Left kidney (tissue), 1 donor: ENCODE measurements at regions not wholly inside any gene's neighbourhood (a gene's known extent, or its start where the extent isn't known, plus 50 kb on each side); places are given as distances from the start of the nearest gene placed in this dataset.
"Not testable (repeated sequence)": the region's sequence is repeated elsewhere in the genome, so short reads cannot be mapped to it uniquely, and the experiment has no call there.

ENCODE experiments used
- DNase-seq: peaks from one replicate; pipeline ENCODE4 v3.0.0-alpha.2; 2013

- DNase-seq, result no peak
Measured at GRCh38 chr15:23850666-23851065, 163.6 kb upstream of the NDN start.

GRCh38 chr15:23851921-23852320 lies 164.8 kb upstream of the NDN start:
- no peak for DNase-seq

GRCh38 chr15:23853286-23853685 lies 166.2 kb upstream of the NDN start:
- no peak for DNase-seq

- no peak for DNase-seq
Measured at GRCh38 chr15:23854203-23854911, 167.3 kb upstream of the NDN start.

- no peak for DNase-seq
Measured at GRCh38 chr15:23854912-23855659, 168.0 kb upstream of the NDN start.

- no peak for DNase-seq
Measured at GRCh38 chr15:23855947-23856346, 168.8 kb upstream of the NDN start.

GRCh38 chr15:23857028-23857641 lies 170.0 kb upstream of the NDN start:
- peak; percentile 55 for DNase-seq

- DNase-seq, result no peak
Measured at GRCh38 chr15:23859008-23859407, 171.9 kb upstream of the NDN start.

- DNase-seq, result peak; percentile 44
Measured at GRCh38 chr15:23860290-23861245, 173.5 kb upstream of the NDN start.

- DNase-seq, result peak; percentile 22
Measured at GRCh38 chr15:23866832-23867231, 179.7 kb upstream of the NDN start.

- DNase-seq, result peak; percentile 46
Measured at GRCh38 chr15:23869396-23869795, 182.3 kb upstream of the NDN start.

- not testable (repeated sequence) for DNase-seq
Measured at GRCh38 chr15:23873613-23874012, 186.5 kb upstream of the NDN start.

GRCh38 chr15:23877502-23878412 lies 190.7 kb upstream of the NDN start:
- peak; percentile 64 for DNase-seq

GRCh38 chr15:23881291-23881690 lies 194.2 kb upstream of the NDN start:
- DNase-seq, result no peak

- DNase-seq, result no peak
Measured at GRCh38 chr15:23890218-23890617, 203.1 kb upstream of the NDN start.

- DNase-seq, result no peak
Measured at GRCh38 chr15:23897091-23897490, 210.0 kb upstream of the NDN start.

GRCh38 chr15:23897531-23897930 lies 210.4 kb upstream of the NDN start:
- no peak for DNase-seq

- DNase-seq, result no peak
Measured at GRCh38 chr15:23910030-23910429, 222.9 kb upstream of the NDN start.

- DNase-seq, result peak; percentile 11
Measured at GRCh38 chr15:23912191-23912590, 225.1 kb upstream of the NDN start.

- DNase-seq, result no peak
Measured at GRCh38 chr15:23913081-23913480, 226.0 kb upstream of the NDN start.

- DNase-seq, result no peak
Measured at GRCh38 chr15:23913635-23914034, 226.5 kb upstream of the NDN start.
